Memory B cell (primary cell): ENCODE measurements at regions not wholly inside any gene's neighbourhood (a gene's known extent, or its start where the extent isn't known, plus 50 kb on each side); places are given as distances from the start of the nearest gene placed in this dataset.

Experiments
- ATAC-seq: fragments of 150-1000 bp; cut with Tn5 transposase; 2 replicates; pipeline ENCODE4 v1.10.0; 2021; ENCODE audit warnings: low read depth, mild to moderate bottlenecking, moderate library complexity
- DNase-seq, 2 donors: peaks; one replicate each; pipeline ENCODE4 v3.0.0; 2022; ENCODE audit warnings: low spot score in 2 of 2
- H3K27ac Mint-ChIP-seq: one replicate; pipeline ENCODE4 v1.8.0; 2022; ENCODE audit warnings: mild to moderate bottlenecking, moderate library complexity, mixed read lengths
- H3K27me3 Mint-ChIP-seq: one replicate; pipeline ENCODE4 v1.8.0; 2022; ENCODE audit warnings: mixed read lengths
- H3K36me3 Mint-ChIP-seq: one replicate; pipeline ENCODE4 v1.8.0; 2022; ENCODE audit warnings: mild to moderate bottlenecking, mixed read lengths
- H3K4me1 Mint-ChIP-seq: one replicate; pipeline ENCODE4 v1.8.0; 2022; ENCODE audit warnings: mixed read lengths
- H3K4me3 Mint-ChIP-seq: one replicate; pipeline ENCODE4 v1.8.0; 2022; ENCODE audit warnings: mild to moderate bottlenecking, moderate library complexity, mixed read lengths
- H3K9me3 Mint-ChIP-seq: one replicate; pipeline ENCODE4 v1.8.0; 2022; ENCODE audit warnings: mixed read lengths

- DNase-seq: no peak
- H3K27me3 Mint-ChIP-seq: no peaks in the 10 kb centered on the region
- H3K4me1 Mint-ChIP-seq: no peaks in the 10 kb centered on the region
- no peak overlapping the region for H3K4me3 Mint-ChIP-seq
- H3K36me3 Mint-ChIP-seq: no peaks in the 10 kb centered on the region
- ATAC-seq: no peak
- H3K9me3 Mint-ChIP-seq: peaks cover 2% of the 10 kb centered on the region
- H3K27ac Mint-ChIP-seq: no peak overlapping the region
Observed at GRCh38 chr13:112124141-112124540, 57.2 kb downstream of the SOX1 start.

- DNase-seq (no peak), ATAC-seq (no peak)
- no peak overlapping the region for H3K27ac Mint-ChIP-seq
- no peaks in the 10 kb centered on the region for H3K36me3 Mint-ChIP-seq
- no peak overlapping the region for H3K4me3 Mint-ChIP-seq
- no peaks in the 10 kb centered on the region for H3K4me1 Mint-ChIP-seq
- H3K27me3 Mint-ChIP-seq: no peaks in the 10 kb centered on the region
- H3K9me3 Mint-ChIP-seq: peaks cover 2% of the 10 kb centered on the region
Observed at GRCh38 chr13:112127564-112128330, 60.8 kb downstream of the SOX1 start.

GRCh38 chr13:112128331-112128610, 61.3 kb downstream of the SOX1 start:
- ATAC-seq: no peak
- Mint-ChIP-seq H3K4me1 (no peaks in the 10 kb centered on the region), H3K36me3 (no peaks in the 10 kb centered on the region), H3K4me3 (no peak overlapping the region), H3K27me3 (no peaks in the 10 kb centered on the region), H3K9me3 (no peaks in the 10 kb centered on the region), H3K27ac (no peak overlapping the region)
- DNase-seq: no peak

- no peak overlapping the region for H3K4me3 Mint-ChIP-seq
- H3K27me3 Mint-ChIP-seq: no peaks in the 10 kb centered on the region
- no peak overlapping the region for H3K27ac Mint-ChIP-seq
- ATAC-seq: no peak
- no peaks in the 10 kb centered on the region for H3K4me1 Mint-ChIP-seq
- DNase-seq: no peak
- no peaks in the 10 kb centered on the region for H3K9me3 Mint-ChIP-seq
- H3K36me3 Mint-ChIP-seq: no peaks in the 10 kb centered on the region
Observed at GRCh38 chr13:112130418-112130817, 63.5 kb downstream of the SOX1 start.

- ATAC-seq (no peak), DNase-seq (no peak)
- Mint-ChIP-seq H3K27ac (no peak overlapping the region), H3K9me3 (no peaks in the 10 kb centered on the region), H3K36me3 (no peaks in the 10 kb centered on the region), H3K4me1 (no peaks in the 10 kb centered on the region), H3K27me3 (no peaks in the 10 kb centered on the region), H3K4me3 (no peak overlapping the region)
Observed at GRCh38 chr13:112131081-112131712, 64.2 kb downstream of the SOX1 start.

- H3K27ac Mint-ChIP-seq: no peak overlapping the region
- ATAC-seq: no peak
- H3K27me3 Mint-ChIP-seq: no peaks in the 10 kb centered on the region
Observed at GRCh38 chr13:112131713-112132113, 64.8 kb downstream of the SOX1 start.

GRCh38 chr13:112132142-112132541, 65.2 kb downstream of the SOX1 start:
- H3K36me3 Mint-ChIP-seq: no peaks in the 10 kb centered on the region
- H3K27me3 Mint-ChIP-seq: no peaks in the 10 kb centered on the region
- DNase-seq: no peak
- H3K9me3 Mint-ChIP-seq: no peaks in the 10 kb centered on the region
- no peak overlapping the region for H3K4me3 Mint-ChIP-seq
- no peak for ATAC-seq
- no peaks in the 10 kb centered on the region for H3K4me1 Mint-ChIP-seq
- H3K27ac Mint-ChIP-seq: no peak overlapping the region

More at GRCh38 chr13:112131713-112132113, 64.8 kb downstream of the SOX1 start:
- H3K36me3 Mint-ChIP-seq: no peaks in the 10 kb centered on the region
- H3K4me1 Mint-ChIP-seq: no peaks in the 10 kb centered on the region
- H3K9me3 Mint-ChIP-seq: no peaks in the 10 kb centered on the region
- no peak overlapping the region for H3K4me3 Mint-ChIP-seq
- DNase-seq: no peak

- DNase-seq (no peak), ATAC-seq (no peak)
- Mint-ChIP-seq H3K27me3 (no peaks in the 10 kb centered on the region), H3K27ac (no peak overlapping the region), H3K9me3 (no peaks in the 10 kb centered on the region), H3K36me3 (no peaks in the 10 kb centered on the region), H3K4me3 (no peak overlapping the region), H3K4me1 (no peaks in the 10 kb centered on the region)
Observed at GRCh38 chr13:112132619-112133018, 65.7 kb downstream of the SOX1 start.

- no peaks in the 10 kb centered on the region for H3K4me1 Mint-ChIP-seq
Observed at GRCh38 chr13:112133499-112134390, 66.8 kb downstream of the SOX1 start.

GRCh38 chr13:112134391-112135075, 67.6 kb downstream of the SOX1 start:
- H3K36me3 Mint-ChIP-seq: no peaks in the 10 kb centered on the region
- DNase-seq (no peak), ATAC-seq (no peak)
- H3K9me3 Mint-ChIP-seq: no peaks in the 10 kb centered on the region
- H3K27ac Mint-ChIP-seq: no peak overlapping the region
- H3K4me3 Mint-ChIP-seq: no peak overlapping the region
- no peaks in the 10 kb centered on the region for H3K4me1 Mint-ChIP-seq
- no peaks in the 10 kb centered on the region for H3K27me3 Mint-ChIP-seq

More at GRCh38 chr13:112133499-112134390, 66.8 kb downstream of the SOX1 start:
- H3K4me3 Mint-ChIP-seq: no peak overlapping the region
- DNase-seq (no peak), ATAC-seq (no peak)
- no peaks in the 10 kb centered on the region for H3K27me3 Mint-ChIP-seq
- H3K9me3 Mint-ChIP-seq: no peaks in the 10 kb centered on the region
- H3K27ac Mint-ChIP-seq: no peak overlapping the region
- H3K36me3 Mint-ChIP-seq: no peaks in the 10 kb centered on the region

GRCh38 chr13:112136095-112136494, 69.1 kb downstream of the SOX1 start:
- H3K9me3 Mint-ChIP-seq: no peaks in the 10 kb centered on the region
- DNase-seq: no peak
- H3K27ac Mint-ChIP-seq: no peak overlapping the region
- no peak for ATAC-seq
- no peak overlapping the region for H3K4me3 Mint-ChIP-seq
- no peaks in the 10 kb centered on the region for H3K4me1 Mint-ChIP-seq
- no peaks in the 10 kb centered on the region for H3K36me3 Mint-ChIP-seq
- no peaks in the 10 kb centered on the region for H3K27me3 Mint-ChIP-seq

GRCh38 chr13:112137144-112137543, 70.2 kb downstream of the SOX1 start:
- no peaks in the 10 kb centered on the region for H3K36me3 Mint-ChIP-seq
- DNase-seq: no peak
- H3K27ac Mint-ChIP-seq: no peak overlapping the region
- H3K4me1 Mint-ChIP-seq: no peaks in the 10 kb centered on the region
- no peaks in the 10 kb centered on the region for H3K9me3 Mint-ChIP-seq
- peaks cover 2% of the 10 kb centered on the region for H3K27me3 Mint-ChIP-seq
- H3K4me3 Mint-ChIP-seq: no peak overlapping the region
- ATAC-seq: no peak

- DNase-seq: no peak
- H3K27ac Mint-ChIP-seq: no peak overlapping the region
- H3K36me3 Mint-ChIP-seq: no peaks in the 10 kb centered on the region
- no peaks in the 10 kb centered on the region for H3K9me3 Mint-ChIP-seq
- peaks cover 2% of the 10 kb centered on the region for H3K27me3 Mint-ChIP-seq
- H3K4me1 Mint-ChIP-seq: no peaks in the 10 kb centered on the region
- H3K4me3 Mint-ChIP-seq: no peak overlapping the region
- ATAC-seq: no peak
Observed at GRCh38 chr13:112140366-112140765, 73.4 kb downstream of the SOX1 start.
